ENCODE measurements at regions not wholly inside any gene's neighbourhood (a gene's known extent, or its start where the extent isn't known, plus 50 kb on each side); places are given as distances from the start of the nearest gene placed in this dataset.
"Not testable (repeated sequence)": the region's sequence is repeated elsewhere in the genome, so short reads cannot be mapped to it uniquely, and the experiment has no call there.

- ATAC-seq (no peak), DNase-seq (no peak)
- H3K4me1 ChIP-seq (ENCODE audit: low read depth), result no peaks in the 10 kb centered on the region
- intact Hi-C loops (cut with DNase I, micrococcal nuclease), result no loop called here
- no peak for TF ChIP-seq CTCF (IDR thresholded peaks at IDR 0.05)
- H3K9me3 ChIP-seq, result peaks cover 16% of the 10 kb centered on the region
- H3K36me3 ChIP-seq (ENCODE audit: low read depth), result no peaks in the 10 kb centered on the region
- no peak overlapping the region for H3K4me3 ChIP-seq
These were observed 1396.3 kb downstream of the GATA3 start for GRCh38 chr10:9450801-9451200.

- no peak for ATAC-seq
- intact Hi-C loops (cut with DNase I, micrococcal nuclease), result no loop called here
- DNase-seq, result no peak
- no peaks in the 10 kb centered on the region for H3K4me1 ChIP-seq (ENCODE audit: low read depth)
- no peaks in the 10 kb centered on the region for H3K36me3 ChIP-seq (ENCODE audit: low read depth)
- peaks cover 16% of the 10 kb centered on the region for H3K9me3 ChIP-seq
- H3K4me3 ChIP-seq, result no peak overlapping the region
- no peak for TF ChIP-seq CTCF (IDR thresholded peaks at IDR 0.05)
These were observed 1396.8 kb downstream of the GATA3 start for GRCh38 chr10:9451211-9451773.

- no peak for ATAC-seq
- no peak for TF ChIP-seq CTCF (IDR thresholded peaks at IDR 0.05)
- intact Hi-C loops (cut with DNase I, micrococcal nuclease), result no loop called here
- Histone ChIP-seq H3K4me3 (no peak overlapping the region), H3K36me3 (ENCODE audit: low read depth) (no peaks in the 10 kb centered on the region), H3K4me1 (ENCODE audit: low read depth) (no peaks in the 10 kb centered on the region), H3K9me3 (peaks cover 16% of the 10 kb centered on the region)
- no peak for DNase-seq
These were observed 1397.6 kb downstream of the GATA3 start for GRCh38 chr10:9452056-9452455.

GRCh38 chr10:9453871-9454270, 1399.4 kb downstream of the GATA3 start:
- ATAC-seq; H3K4me3 ChIP-seq; H3K4me1 ChIP-seq (ENCODE audit: low read depth); intact Hi-C loops (cut with DNase I, micrococcal nuclease); H3K36me3 ChIP-seq (ENCODE audit: low read depth); DNase-seq: not testable (repeated sequence)
- H3K9me3 ChIP-seq, result peaks cover 16% of the 10 kb centered on the region

- intact Hi-C loops (cut with DNase I, micrococcal nuclease), result no loop called here
- Histone ChIP-seq H3K4me3 (no peak overlapping the region), H3K9me3 (peaks cover 3% of the 10 kb centered on the region), H3K36me3 (ENCODE audit: low read depth) (no peaks in the 10 kb centered on the region), H3K4me1 (ENCODE audit: low read depth) (no peaks in the 10 kb centered on the region)
- DNase-seq (no peak), ATAC-seq (no peak)
- TF ChIP-seq CTCF (IDR thresholded peaks at IDR 0.05), result no peak
These were observed 1415.2 kb downstream of the GATA3 start for GRCh38 chr10:9469663-9470205.

GRCh38 chr10:9470581-9470980, 1416.1 kb downstream of the GATA3 start:
- no peaks in the 10 kb centered on the region for H3K4me1 ChIP-seq (ENCODE audit: low read depth)
- H3K4me3 ChIP-seq, result no peak overlapping the region
- H3K36me3 ChIP-seq (ENCODE audit: low read depth), result no peaks in the 10 kb centered on the region
- DNase-seq, result no peak
- peaks cover 3% of the 10 kb centered on the region for H3K9me3 ChIP-seq
- TF ChIP-seq CTCF (IDR thresholded peaks at IDR 0.05), result no peak
- intact Hi-C loops (cut with DNase I, micrococcal nuclease), result no loop called here
- no peak for ATAC-seq

All from mucosa of descending colon (tissue), 3 donors.